ENCODE measurements at regions not wholly inside any gene's neighbourhood (a gene's known extent, or its start where the extent isn't known, plus 50 kb on each side); places are given as distances from the start of the nearest gene placed in this dataset.

- in situ Hi-C loops (cut with MboI; ENCODE audit: low pct_unique_long_range_greater_than_20kb, low sequenced_read_pairs, unreplicated experiment): no loop called here
- no peak for TF ChIP-seq CTCF (IDR thresholded peaks at IDR 0.05; ENCODE audit: extremely low read depth, insufficient read depth, missing control alignments)
- no peak for DNase-seq (ENCODE audit: low spot score)
These were observed 200.4 kb downstream of the RAB38 start for GRCh38 chr11:87974797-87975196.

- no peak for TF ChIP-seq CTCF (IDR thresholded peaks at IDR 0.05; ENCODE audit: extremely low read depth, insufficient read depth, missing control alignments)
- DNase-seq (ENCODE audit: low spot score): peak; percentile 14
- in situ Hi-C loops (cut with MboI; ENCODE audit: low pct_unique_long_range_greater_than_20kb, low sequenced_read_pairs, unreplicated experiment): no loop called here
These were observed 203.1 kb downstream of the RAB38 start for GRCh38 chr11:87972133-87972532.

- no peak for DNase-seq (ENCODE audit: low spot score)
- in situ Hi-C loops (cut with MboI; ENCODE audit: low pct_unique_long_range_greater_than_20kb, low sequenced_read_pairs, unreplicated experiment): no loop called here
- no peak for TF ChIP-seq CTCF (IDR thresholded peaks at IDR 0.05; ENCODE audit: extremely low read depth, insufficient read depth, missing control alignments)
These were observed 203.9 kb downstream of the RAB38 start for GRCh38 chr11:87971354-87971753.

- in situ Hi-C loops (cut with MboI; ENCODE audit: low pct_unique_long_range_greater_than_20kb, low sequenced_read_pairs, unreplicated experiment): no loop called here
- DNase-seq (ENCODE audit: low spot score): no peak
- TF ChIP-seq CTCF (IDR thresholded peaks at IDR 0.05; ENCODE audit: extremely low read depth, insufficient read depth, missing control alignments): no peak
These were observed 204.5 kb downstream of the RAB38 start for GRCh38 chr11:87970762-87971161.

GRCh38 chr11:87967459-87967858 is 207.8 kb downstream of the RAB38 start:
- in situ Hi-C loops (cut with MboI; ENCODE audit: low pct_unique_long_range_greater_than_20kb, low sequenced_read_pairs, unreplicated experiment): no loop called here
- no peak for TF ChIP-seq CTCF (IDR thresholded peaks at IDR 0.05; ENCODE audit: extremely low read depth, insufficient read depth, missing control alignments)
- DNase-seq (ENCODE audit: low spot score): no peak

GRCh38 chr11:87966694-87967093 is 208.5 kb downstream of the RAB38 start:
- no peak for TF ChIP-seq CTCF (IDR thresholded peaks at IDR 0.05; ENCODE audit: extremely low read depth, insufficient read depth, missing control alignments)
- DNase-seq (ENCODE audit: low spot score): no peak
- in situ Hi-C loops (cut with MboI; ENCODE audit: low pct_unique_long_range_greater_than_20kb, low sequenced_read_pairs, unreplicated experiment): no loop called here

GRCh38 chr11:87966216-87966615 is 209.0 kb downstream of the RAB38 start:
- in situ Hi-C loops (cut with MboI; ENCODE audit: low pct_unique_long_range_greater_than_20kb, low sequenced_read_pairs, unreplicated experiment): no loop called here
- DNase-seq (ENCODE audit: low spot score): no peak

More at GRCh38 chr11:87966216-87966615, 209.0 kb downstream of the RAB38 start:
- no peak for TF ChIP-seq CTCF (IDR thresholded peaks at IDR 0.05; ENCODE audit: extremely low read depth, insufficient read depth, missing control alignments)
